HEK293 (cell line): ENCODE measurements at regions not wholly inside any gene's neighbourhood (a gene's known extent, or its start where the extent isn't known, plus 50 kb on each side); places are given as distances from the start of the nearest gene placed in this dataset.

ENCODE experiments used
- CTCF ChIA-PET: fragments of 350-600 bp; formaldehyde crosslinking; extraction: SDS; loops from one replicate; lab custom pipeline; 2021; ENCODE audit warnings: antibody characterized with exemption; lab: Yijun Ruan, JAX
- POLR2A ChIA-PET: fragments of 300-600 bp; formaldehyde crosslinking; extraction: SDS; loops from one replicate; lab custom pipeline; 2020; ENCODE audit warnings: antibody characterized with exemption, inconsistent platforms; lab: Yijun Ruan, JAX
- H3K27ac ChIP-seq: fragments of 200-500 bp; sonication (Bioruptor generic); 2 replicates; pipeline ENCODE4 v1.5.1; 2014; ENCODE audit warnings: low read depth, low read length, control low read depth, inconsistent platforms; ENCODE audit errors: extremely low read depth
- H3K36me3 ChIP-seq, 2 experiments: fragments of 200-500 bp in 1 of 2; sonication (Bioruptor generic) in 1 of 2; 1 replicate in 1 of 2; 2 replicates in 1 of 2; pipeline ENCODE4 v1.5.1; 2014 to 2017; ENCODE audit warnings: inconsistent platforms in 2 of 2, low read length in 2 of 2; ENCODE audit not compliant: control insufficient read depth in 2 of 2, insufficient read depth in 1 of 2
- H3K4me1 ChIP-seq: fragments of 200-500 bp; sonication (Bioruptor generic); 2 replicates; pipeline ENCODE4 v1.5.1; 2014; ENCODE audit warnings: mild to moderate bottlenecking, low read length, inconsistent platforms; ENCODE audit not compliant: control insufficient read depth, insufficient read depth
- H3K4me3 ChIP-seq: 2 replicates; pipeline ENCODE4 v1.5.1; 2011; ENCODE audit warnings: low read depth, mild to moderate bottlenecking, control low read depth, low read length, moderate library complexity
- H3K9me3 ChIP-seq: fragments of 200-500 bp; sonication (Bioruptor generic); 2 replicates; pipeline ENCODE4 v1.5.1; 2014; ENCODE audit warnings: low read depth, low read length, inconsistent platforms; ENCODE audit not compliant: control insufficient read depth, insufficient read depth
- BCL6B ChIP-seq: fragments of 450-650 bp; formaldehyde crosslinking; IDR thresholded peaks from 2 replicates; pipeline ENCODE4 v1.5.1; 2017; ENCODE audit warnings: missing biosample characterization, missing genetic modification characterization
- CTCF ChIP-seq: fragments of 450-650 bp; formaldehyde crosslinking; IDR thresholded peaks from 2 replicates; pipeline ENCODE4 v1.5.1; 2016; ENCODE audit warnings: missing biosample characterization, missing genetic modification characterization
- ELK4 ChIP-seq: IDR thresholded peaks from 2 replicates; pipeline ENCODE4 v1.6.1; 2011; ENCODE audit warnings: mild to moderate bottlenecking, low read depth, low read length, borderline replicate concordance
- GLI4 ChIP-seq: fragments of 450-650 bp; formaldehyde crosslinking; IDR thresholded peaks from 2 replicates; pipeline ENCODE4 v1.5.1; 2016; ENCODE audit warnings: missing biosample characterization, missing genetic modification characterization
- HOXA7 ChIP-seq: sonication (generic); formaldehyde crosslinking; IDR thresholded peaks from 2 replicates; pipeline ENCODE4 v1.8.1; 2022; ENCODE audit warnings: missing genetic modification reagents, borderline replicate concordance
- PATZ1 ChIP-seq: fragments of 450-650 bp; formaldehyde crosslinking; IDR thresholded peaks from 2 replicates; pipeline ENCODE4 v1.5.1; 2016; ENCODE audit warnings: missing biosample characterization, missing genetic modification characterization
- SCRT1 ChIP-seq: fragments of 450-650 bp; formaldehyde crosslinking; IDR thresholded peaks from 2 replicates; pipeline ENCODE4 v1.5.1; 2016; ENCODE audit warnings: missing biosample characterization, missing genetic modification characterization, borderline replicate concordance
- SP3 ChIP-seq: fragments of 450-650 bp; formaldehyde crosslinking; IDR thresholded peaks from 2 replicates; pipeline ENCODE4 v1.5.1; 2016; ENCODE audit warnings: missing biosample characterization, missing genetic modification characterization
- YY2 ChIP-seq: fragments of 450-650 bp; formaldehyde crosslinking; IDR thresholded peaks from 2 replicates; pipeline ENCODE4 v1.5.1; 2016; ENCODE audit warnings: missing biosample characterization, missing genetic modification characterization
- ZBTB49 ChIP-seq: fragments of 450-650 bp; formaldehyde crosslinking; IDR thresholded peaks from 2 replicates; pipeline ENCODE4 v1.5.1; 2016; ENCODE audit warnings: missing biosample characterization, missing genetic modification characterization, low read depth
- ZBTB6 ChIP-seq: fragments of 450-650 bp; formaldehyde crosslinking; IDR thresholded peaks from 2 replicates; pipeline ENCODE4 v1.5.1; 2017; ENCODE audit warnings: missing biosample characterization, missing genetic modification characterization
- ZFHX2 ChIP-seq: fragments of 450-650 bp; formaldehyde crosslinking; conservative IDR thresholded peaks from 2 replicates; pipeline ENCODE4 v1.5.1; 2016; ENCODE audit warnings: missing biosample characterization, missing genetic modification characterization
- ZFP69B ChIP-seq: fragments of 450-650 bp; formaldehyde crosslinking; IDR thresholded peaks from 2 replicates; pipeline ENCODE4 v1.5.1; 2016; ENCODE audit warnings: missing biosample characterization, missing genetic modification characterization
- ZNF16 ChIP-seq: fragments of 450-650 bp; formaldehyde crosslinking; IDR thresholded peaks from 2 replicates; pipeline ENCODE4 v1.5.1; 2016; ENCODE audit warnings: low read depth, missing biosample characterization, missing genetic modification characterization
- ZNF184 ChIP-seq: fragments of 450-650 bp; IDR thresholded peaks from 2 replicates; pipeline ENCODE4 v1.5.1; 2018; ENCODE audit warnings: missing biosample characterization, mild to moderate bottlenecking, missing genetic modification characterization
- ZNF211 ChIP-seq: fragments of 450-650 bp; formaldehyde crosslinking; IDR thresholded peaks from 2 replicates; pipeline ENCODE4 v1.5.1; 2016; ENCODE audit warnings: low read depth, missing biosample characterization, missing genetic modification characterization
- ZNF239 ChIP-seq: fragments of 450-650 bp; formaldehyde crosslinking; IDR thresholded peaks from 2 replicates; pipeline ENCODE4 v1.5.1; 2016; ENCODE audit warnings: missing biosample characterization, missing genetic modification characterization
- ZNF280C ChIP-seq: fragments of 450-650 bp; formaldehyde crosslinking; IDR thresholded peaks from 2 replicates; pipeline ENCODE4 v1.5.1; 2016; ENCODE audit warnings: missing biosample characterization, missing genetic modification characterization
- ZNF335 ChIP-seq: fragments of 450-650 bp; formaldehyde crosslinking; conservative IDR thresholded peaks from 2 replicates; pipeline ENCODE4 v1.5.1; 2016; ENCODE audit warnings: missing biosample characterization, missing genetic modification characterization
- ZNF555 ChIP-seq: fragments of 450-650 bp; formaldehyde crosslinking; conservative IDR thresholded peaks from 2 replicates; pipeline ENCODE4 v1.5.1; 2017; ENCODE audit warnings: missing biosample characterization, mild to moderate bottlenecking, missing genetic modification characterization, inconsistent platforms
- ZNF600 ChIP-seq: fragments of 450-650 bp; formaldehyde crosslinking; IDR thresholded peaks from 2 replicates; pipeline ENCODE4 v1.5.1; 2016; ENCODE audit warnings: missing biosample characterization, missing genetic modification characterization
- ZNF621 ChIP-seq: fragments of 450-650 bp; formaldehyde crosslinking; IDR thresholded peaks from 2 replicates; pipeline ENCODE4 v1.5.1; 2017; ENCODE audit warnings: missing biosample characterization, missing genetic modification characterization
- ZNF629 ChIP-seq: fragments of 450-650 bp; formaldehyde crosslinking; IDR thresholded peaks from 2 replicates; pipeline ENCODE4 v1.5.1; 2017; ENCODE audit warnings: missing biosample characterization, missing genetic modification characterization
- ZNF654 ChIP-seq: fragments of 450-650 bp; formaldehyde crosslinking; IDR thresholded peaks from 2 replicates; pipeline ENCODE4 v1.5.1; 2016; ENCODE audit warnings: low read depth, missing biosample characterization, missing genetic modification characterization
- ZNF768 ChIP-seq: fragments of 450-650 bp; formaldehyde crosslinking; IDR thresholded peaks from 2 replicates; pipeline ENCODE4 v1.5.1; 2018; ENCODE audit warnings: missing biosample characterization, mild to moderate bottlenecking, missing genetic modification characterization

GRCh38 chr1:80807981-80808380 is 992.8 kb upstream of the ADGRL2 start:
- no peaks in the 10 kb centered on the region for H3K36me3 ChIP-seq
- CTCF ChIA-PET = no interaction called here
- POLR2A ChIA-PET = no interaction called here
- H3K9me3 ChIP-seq = no peaks in the 10 kb centered on the region
- no peak for TF ChIP-seq ZNF621 (tag by site-specific recombination)
- TF ChIP-seq ZNF629 (tag by site-specific recombination) = no peak
- TF ChIP-seq HOXA7 (CRISPR knock-in tag) = no peak
- TF ChIP-seq ZNF654 = no peak
- no peak for TF ChIP-seq ZNF768 (tag by site-specific recombination)
- TF ChIP-seq SP3 (tag by site-specific recombination) = no peak
- TF ChIP-seq ELK4 = no peak
- TF ChIP-seq ZFP69B = no peak
- TF ChIP-seq ZBTB6 = no peak
- TF ChIP-seq ZNF280C = no peak
- TF ChIP-seq CTCF (tag by site-specific recombination) = no peak
- no peak for TF ChIP-seq SCRT1 (tag by site-specific recombination)
- TF ChIP-seq ZNF239 (tag by site-specific recombination) = no peak
- TF ChIP-seq ZBTB49 (tag by site-specific recombination) = no peak
- no peak for TF ChIP-seq YY2
- TF ChIP-seq GLI4 (tag by site-specific recombination) = no peak
- TF ChIP-seq ZNF600 (tag by site-specific recombination) = no peak
- no peak for TF ChIP-seq ZNF16 (tag by site-specific recombination)
- H3K4me3 ChIP-seq = no peak overlapping the region
- H3K27ac ChIP-seq = no peak overlapping the region
- no peaks in the 10 kb centered on the region for H3K4me1 ChIP-seq

GRCh38 chr1:80806431-80806830 is 994.3 kb upstream of the ADGRL2 start:
- Histone ChIP-seq H3K36me3 (no peaks in the 10 kb centered on the region), H3K4me3 (no peak overlapping the region), H3K27ac (no peak overlapping the region), H3K4me1 (no peaks in the 10 kb centered on the region), H3K9me3 (no peaks in the 10 kb centered on the region)
- ChIA-PET CTCF (interaction anchor here (0.7 kb wide), 1 partner anchor 20 kb away, joined by 3 read pairs; no protein-coding TSS in a partner anchor), POLR2A (no interaction called here)
- TF ChIP-seq ZNF211 (tag by site-specific recombination) (no peak), PATZ1 (no peak), ZNF184 (tag by site-specific recombination) (no peak), ZNF335 (tag by site-specific recombination) (no peak), BCL6B (tag by site-specific recombination) (no peak), ZFHX2 (no peak), ZNF555 (no peak)
